HG02852 (cell line): ENCODE measurements at regions not wholly inside any gene's neighbourhood (a gene's known extent, or its start where the extent isn't known, plus 50 kb on each side); places are given as distances from the start of the nearest gene placed in this dataset.

Experiments used
- ATAC-seq: cut with Tn5 transposase; IDR thresholded peaks from one replicate; pipeline ENCODE4 v1.9.1; 2021; ENCODE audit warnings: mild to moderate bottlenecking, moderate library complexity; ENCODE audit not compliant: unreplicated experiment

GRCh38 chr6:10307028-10307427, 107.8 kb downstream of the TFAP2A start:
- no peak for ATAC-seq

- ATAC-seq, result no peak
Measured at GRCh38 chr6:10305790-10306415, 109.0 kb downstream of the TFAP2A start.

- no peak for ATAC-seq
Measured at GRCh38 chr6:10303608-10304506, 111.0 kb downstream of the TFAP2A start.

DNA sequence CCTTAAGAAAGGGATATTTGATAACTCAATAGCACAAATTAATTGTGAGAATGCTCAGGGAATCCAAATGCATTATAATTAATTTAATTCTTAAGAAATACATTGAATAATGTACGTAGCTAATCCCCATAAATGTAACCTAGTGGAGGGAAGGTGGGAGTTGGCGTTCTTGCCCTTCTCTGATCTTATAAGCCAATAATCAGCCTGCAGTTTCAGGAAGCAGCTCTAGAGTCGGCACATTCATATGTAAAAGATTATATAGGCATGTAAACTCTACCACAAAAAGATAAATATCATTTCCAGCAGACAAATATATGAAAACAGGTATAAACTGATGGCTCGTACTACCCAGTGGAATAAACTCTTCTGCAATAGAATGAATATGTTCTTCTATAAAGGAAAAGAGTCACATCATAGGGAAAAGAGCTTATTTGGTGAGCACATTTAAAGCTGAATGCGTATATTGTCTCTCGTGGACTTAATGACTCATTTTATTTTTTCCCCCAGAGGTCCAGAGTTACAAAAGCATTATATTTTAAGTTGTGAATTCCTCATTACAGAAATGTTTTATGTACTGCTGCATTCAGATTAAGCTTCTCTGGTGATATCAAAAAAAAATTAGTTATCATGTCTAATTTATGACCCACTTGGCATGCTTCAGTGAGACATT, 112.2 kb downstream of the TFAP2A start:
- no peak for ATAC-seq

DNA sequence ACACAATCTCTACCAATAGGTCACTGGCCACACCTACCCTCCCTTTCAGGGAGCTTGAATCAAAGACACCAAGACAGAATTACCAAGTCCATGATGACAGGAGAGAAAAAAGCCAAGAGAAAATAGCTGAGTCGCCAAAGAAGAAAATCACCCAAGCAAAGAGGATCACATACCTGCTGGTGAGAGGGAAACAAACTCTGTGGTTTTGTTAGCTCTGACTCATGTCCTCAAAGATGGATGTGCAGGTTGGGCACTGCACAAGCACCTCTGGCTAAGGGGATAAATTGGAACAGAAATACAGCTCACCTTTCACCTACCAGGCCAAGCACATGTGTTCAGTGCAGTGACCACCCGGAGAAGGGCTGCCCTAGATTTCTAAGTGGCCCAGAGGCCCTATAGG, 114.8 kb downstream of the TFAP2A start:
- ATAC-seq, result no peak

DNA sequence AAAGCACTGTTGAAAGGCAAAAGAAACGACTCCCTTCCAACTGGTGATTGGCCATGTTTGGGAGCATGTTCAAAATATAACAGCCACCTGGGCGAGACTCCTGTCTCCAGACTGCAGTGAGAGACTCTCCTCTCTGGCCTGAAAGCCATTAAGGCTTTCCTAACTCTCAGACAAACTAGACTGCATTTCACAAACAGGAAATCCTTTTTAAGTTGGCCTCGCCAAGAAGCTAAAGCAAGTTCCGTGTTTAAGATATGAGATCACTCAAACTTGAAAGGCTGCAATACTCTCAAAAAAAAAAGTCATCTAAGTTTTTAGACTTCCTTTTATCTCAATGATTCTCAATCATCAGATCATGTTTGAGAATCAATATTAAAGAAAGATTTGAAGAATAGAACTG, 117.0 kb downstream of the TFAP2A start:
- ATAC-seq, result no peak

DNA sequence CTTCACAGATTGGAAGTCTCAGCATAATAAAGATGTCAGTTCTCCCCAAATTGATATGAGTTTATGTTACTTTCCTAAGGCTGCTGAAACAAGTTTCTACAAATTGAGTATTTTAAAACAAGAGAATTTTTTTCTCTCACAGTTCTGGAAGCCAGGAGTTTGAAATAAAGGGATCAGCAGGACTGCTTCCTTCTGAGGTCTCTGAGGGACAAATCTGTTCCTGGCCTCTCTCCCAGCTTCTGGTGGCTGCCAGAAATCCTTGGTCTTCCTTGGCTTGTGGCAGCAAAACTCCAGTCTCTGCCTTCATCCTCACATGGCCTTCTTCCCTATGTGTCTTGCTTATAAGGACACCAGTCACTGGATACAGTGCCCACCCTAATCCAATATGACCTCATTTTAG, 136.1 kb downstream of the TFAP2A start:
- ATAC-seq, result no peak

DNA sequence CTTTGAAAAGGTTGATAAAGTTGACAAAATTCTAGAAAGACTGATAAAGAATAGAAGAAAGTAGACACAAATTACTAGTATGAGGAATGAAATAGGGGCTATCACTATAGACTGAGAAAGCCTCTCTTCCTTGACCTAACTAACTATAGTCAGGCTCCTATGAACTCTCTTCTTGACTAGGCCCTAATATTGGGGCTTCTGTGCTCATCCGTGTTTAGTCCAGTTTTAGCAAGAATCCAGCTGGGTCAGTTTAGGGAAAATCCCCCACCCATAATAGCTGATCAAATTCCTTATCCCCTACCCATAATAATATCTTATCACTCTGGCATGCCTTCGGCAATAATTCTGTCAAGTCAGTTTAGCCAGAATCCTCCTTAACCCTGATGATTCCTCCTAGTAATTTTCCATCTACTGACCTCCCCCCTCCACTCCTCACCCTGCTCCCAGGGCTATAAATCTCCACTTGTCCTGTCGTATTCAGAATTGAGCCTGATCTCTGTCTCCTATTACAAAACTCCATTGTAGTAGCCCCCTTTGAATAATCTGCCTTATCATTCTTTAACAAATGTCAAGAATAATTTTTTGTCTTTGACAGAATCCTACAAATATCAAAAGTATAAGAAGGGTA, 138.1 kb downstream of the TFAP2A start:
- ATAC-seq, result no peak

- no peak for ATAC-seq
Measured at GRCh38 chr6:10276106-10276505, 138.8 kb downstream of the TFAP2A start.

- ATAC-seq, result no peak
Measured at GRCh38 chr6:10272591-10272990, 142.3 kb downstream of the TFAP2A start.

DNA sequence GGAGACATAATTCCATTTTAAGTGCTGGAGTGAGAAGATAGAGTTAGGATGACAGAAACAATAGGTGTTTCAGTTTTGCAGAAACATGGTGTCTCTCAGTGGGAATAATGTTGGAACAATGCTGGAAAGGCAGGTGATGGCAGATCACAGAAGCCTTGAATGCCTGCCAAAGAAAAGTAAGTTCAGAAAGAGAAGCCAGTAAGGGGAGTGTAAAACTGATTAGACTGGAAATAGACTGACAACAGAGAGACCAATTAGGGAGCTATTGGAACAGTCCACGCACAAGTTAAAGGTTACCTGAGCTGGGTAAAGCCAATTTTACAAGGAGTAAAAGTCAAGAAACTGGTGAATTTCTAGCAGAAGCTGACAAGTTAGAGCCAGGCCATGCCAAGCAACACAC, 142.9 kb downstream of the TFAP2A start:
- ATAC-seq, result no peak

DNA sequence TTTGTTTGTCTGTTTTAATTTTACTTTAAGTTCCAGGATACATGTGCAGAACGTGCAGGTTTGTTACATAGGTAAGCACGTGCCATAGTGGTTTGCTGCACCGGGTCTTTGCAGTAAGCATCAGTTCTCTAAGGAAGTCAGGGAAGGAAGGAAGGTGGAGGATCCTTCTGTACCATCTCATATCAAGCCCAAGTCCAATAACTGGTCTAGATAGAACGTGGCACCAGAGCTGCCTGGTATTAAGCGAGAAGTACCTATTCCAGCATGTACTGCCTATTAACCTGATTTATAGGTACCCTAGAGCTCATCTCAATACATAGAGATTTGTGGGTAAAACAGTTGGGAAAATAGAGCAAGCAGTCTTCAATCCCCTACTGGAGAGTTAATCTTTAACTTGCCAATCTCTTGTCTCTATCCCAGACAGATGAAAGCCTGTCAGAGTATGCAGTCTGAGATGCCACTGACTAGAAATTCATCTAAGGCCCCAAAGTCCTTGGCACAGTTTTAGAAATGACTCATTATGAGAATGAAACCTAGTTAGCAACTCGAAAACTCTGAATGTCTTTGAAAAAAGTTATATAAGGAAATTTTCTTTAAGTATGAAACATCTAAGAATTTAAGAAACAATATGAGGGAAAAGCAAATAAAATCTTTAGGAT, 144.9 kb downstream of the TFAP2A start:
- ATAC-seq, result no peak

DNA sequence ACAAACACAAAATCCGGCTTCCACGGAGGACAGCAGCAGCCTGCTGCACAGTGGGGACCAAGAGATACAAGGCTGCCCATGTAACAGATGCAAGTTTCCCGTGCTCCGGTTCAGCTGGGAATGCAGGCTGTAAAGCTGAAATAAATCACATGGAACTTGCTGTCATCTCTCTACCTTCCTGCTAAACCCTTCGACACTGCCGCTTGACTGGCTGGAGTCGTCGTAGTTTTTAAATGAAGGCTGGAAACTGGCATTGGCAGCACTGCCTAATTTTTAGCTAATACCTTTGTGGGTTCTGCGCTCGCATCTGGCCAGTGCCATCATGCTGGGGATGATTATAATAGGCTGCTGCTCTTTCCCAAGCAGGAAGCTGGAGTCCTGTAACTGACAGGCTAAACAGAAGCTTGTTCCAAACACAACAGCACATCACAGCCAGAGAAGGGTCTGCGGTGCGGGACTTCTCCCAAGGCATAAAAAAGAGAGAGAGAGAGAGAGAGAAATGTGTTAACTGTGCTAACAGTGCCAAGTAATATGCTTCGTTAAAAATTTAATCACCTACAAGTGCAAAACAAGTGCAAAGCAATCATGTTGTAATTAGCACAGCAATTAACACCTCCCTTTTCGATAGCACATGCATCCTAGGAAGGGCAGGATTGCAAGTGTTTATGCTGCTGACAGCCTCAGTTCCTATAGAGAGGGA, 146.1 kb downstream of the TFAP2A start:
- no peak for ATAC-seq

DNA sequence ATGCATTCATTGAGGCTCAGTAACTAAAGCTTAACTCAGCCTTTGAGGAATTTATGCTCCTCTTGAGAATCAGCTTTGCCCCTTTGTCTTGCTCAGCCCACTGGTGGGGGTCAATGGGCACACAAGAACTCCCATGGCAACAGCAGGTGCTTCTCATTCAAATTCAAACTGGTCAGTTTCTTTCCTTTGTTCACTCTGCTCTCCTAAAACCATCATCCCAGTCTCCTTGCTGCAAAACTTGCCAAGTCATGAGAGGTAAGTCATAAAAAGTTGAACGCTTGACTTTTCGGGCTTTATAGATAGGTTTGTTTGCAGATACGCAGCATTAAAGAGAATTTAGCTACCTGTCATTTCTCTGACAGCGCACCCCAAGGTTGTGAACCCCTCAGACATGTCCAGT, 146.8 kb downstream of the TFAP2A start:
- ATAC-seq, result no peak

DNA sequence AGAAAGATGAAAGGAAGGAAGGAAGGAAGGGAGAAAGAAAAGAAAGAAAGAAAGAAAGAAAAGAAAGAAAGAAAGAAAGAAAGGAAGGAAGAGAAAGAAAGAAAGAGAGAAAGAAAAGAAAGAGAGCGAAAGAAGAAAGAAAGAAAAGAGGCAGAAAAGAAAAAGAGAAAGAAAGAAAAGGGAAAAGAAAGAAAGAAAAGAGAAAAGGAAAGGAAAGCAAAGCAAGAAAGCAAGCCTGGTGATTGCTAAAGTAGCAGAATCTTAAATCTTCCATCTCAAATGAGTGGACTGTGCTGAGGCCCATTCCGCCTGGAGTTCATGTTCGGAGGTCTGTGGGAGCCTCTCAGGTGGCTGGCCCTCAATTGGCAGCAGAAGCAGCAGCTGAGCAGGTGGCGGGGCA, 148.4 kb downstream of the TFAP2A start:
- no peak for ATAC-seq

- ATAC-seq, result no peak
Measured at GRCh38 chr6:10266061-10266460, 148.8 kb downstream of the TFAP2A start.

DNA sequence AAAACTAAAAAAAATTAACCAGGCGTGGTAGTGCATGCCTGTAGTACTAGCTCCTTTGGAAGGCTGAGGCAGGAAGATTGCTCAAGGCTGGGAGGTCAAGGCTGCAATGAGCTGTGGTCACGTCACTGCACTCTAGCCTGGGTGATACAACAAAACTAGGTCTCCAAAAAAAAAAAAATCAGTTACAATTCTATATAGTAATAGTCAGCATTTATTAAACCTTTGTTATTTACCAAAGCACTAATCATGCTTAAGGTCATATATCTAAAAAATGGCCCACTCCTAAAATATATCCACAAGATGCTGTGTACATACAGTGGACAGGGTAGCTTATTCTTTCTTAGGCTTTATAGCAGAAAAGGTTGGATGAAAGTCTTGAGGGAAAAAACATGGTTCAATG, 152.4 kb downstream of the TFAP2A start:
- ATAC-seq, result no peak

DNA sequence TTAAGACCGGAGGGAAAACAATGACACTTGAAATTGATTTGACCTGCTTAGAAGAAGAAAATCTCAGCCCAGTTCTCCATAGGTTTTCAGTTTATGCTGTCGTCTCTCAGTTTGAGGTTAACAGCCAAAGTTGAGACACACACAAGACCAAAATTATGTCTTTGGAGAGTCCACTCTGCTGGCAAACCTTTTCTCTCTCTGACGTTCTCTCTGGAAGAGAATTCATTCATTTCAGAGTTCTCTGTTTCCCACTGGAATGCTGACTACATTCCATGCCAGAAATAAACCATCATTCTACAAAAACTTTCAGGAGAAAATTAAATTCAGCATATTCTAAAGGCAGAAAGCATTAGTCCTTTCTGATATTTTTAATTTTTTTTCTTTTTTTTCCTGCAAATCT, 155.2 kb downstream of the TFAP2A start:
- ATAC-seq, result no peak

- no peak for ATAC-seq
Measured at GRCh38 chr6:10258341-10258740, 156.5 kb downstream of the TFAP2A start.

- ATAC-seq, result peak; percentile 64
Measured at GRCh38 chr6:10256113-10256690, 158.7 kb downstream of the TFAP2A start.
